Right lobe of liver (tissue), 6 donors: ENCODE measurements at regions not wholly inside any gene's neighbourhood (a gene's known extent, or its start where the extent isn't known, plus 50 kb on each side); places are given as distances from the start of the nearest gene placed in this dataset.

Source experiments
- ATAC-seq, 4 donors: fragments of 200-7000 bp; cut with Tn5 transposase; one replicate each; pipeline ENCODE4 v1.9.1; 2020; ENCODE audit warnings: mild to moderate bottlenecking in 4 of 4, moderate library complexity in 4 of 4
- DNase-seq, 3 donors: peaks; one replicate each; pipeline ENCODE4 v3.0.0-alpha.2; 2020
- H3K27ac ChIP-seq, 3 donors: fragments of 200-600 bp; one replicate each; pipeline ENCODE4 v1.8.0; 2022
- H3K27me3 ChIP-seq, 2 donors: fragments of 200-600 bp; one replicate each; pipeline ENCODE4 v1.8.0; 2022
- H3K36me3 ChIP-seq, 4 donors: fragments of 200-600 bp; sonication (generic) in 1 of 4; one replicate each; pipeline versions ENCODE4 v1.5.1 to v1.8.0; 2017 to 2022; ENCODE audit warnings: control low read depth in 1 of 4
- H3K4me1 ChIP-seq, 4 donors: fragments of 200-600 bp; sonication (generic) in 1 of 4; one replicate each; pipeline versions ENCODE4 v1.5.1 to v1.8.0; 2017 to 2022; ENCODE audit warnings: control low read depth in 1 of 4
- H3K4me3 ChIP-seq, 3 donors: fragments of 200-600 bp; one replicate each; pipeline ENCODE4 v1.8.0; 2022
- H3K9me3 ChIP-seq, 4 donors: fragments of 200-600 bp; sonication (generic) in 1 of 4; one replicate each; pipeline versions ENCODE4 v1.5.1 to v1.8.0; 2017 to 2022; ENCODE audit warnings: control low read depth in 1 of 4
- CTCF ChIP-seq, 4 donors: fragments of 200-600 bp in 3 of 4; fragments of 450-650 bp in 1 of 4; IDR thresholded peaks; one replicate each; pipeline versions ENCODE4 v1.5.1 to v1.8.0; 2016 to 2022; ENCODE audit warnings: antibody characterized with exemption in 4 of 4, mild to moderate bottlenecking in 2 of 4
- POLR2A ChIP-seq: fragments of 450-650 bp; IDR thresholded peaks from one replicate; pipeline ENCODE4 v1.6.1; 2017; ENCODE audit warnings: antibody characterized with exemption, mild to moderate bottlenecking
- WGBS: methylation state at CpG from one replicate; pipeline ENCODE4 v1.1.6; 2018; ENCODE audit warnings: low coverage, low lambda C conversion rate; ENCODE audit not compliant: insufficient coverage; ENCODE audit errors: missing lambda C conversion rate; 5-methylcytosine and 5-hydroxymethylcytosine counted together
- intact Hi-C, 2 donors: fragments of 100-400 bp; cut with DNase I; formaldehyde crosslinking; loops; one replicate each; pipeline versions ENCODE4 v1.11.2 to v1.14.1; 2022
- donor health status: DM: no; HTN: yes; CAD: no.
- donor health status: DM: no; HTN: no; CAD: no.
- donor health status: DM: no; HTN: no; CAD: no.
- donor health status: DM: no; HTN: yes; CAD: no.
- donor health status: DM: no; HTN: yes; CAD: no.

GRCh38 chr2:187168720-187169713 lies 279.0 kb downstream of the CALCRL start:
- DNase-seq, result no peak

DNA sequence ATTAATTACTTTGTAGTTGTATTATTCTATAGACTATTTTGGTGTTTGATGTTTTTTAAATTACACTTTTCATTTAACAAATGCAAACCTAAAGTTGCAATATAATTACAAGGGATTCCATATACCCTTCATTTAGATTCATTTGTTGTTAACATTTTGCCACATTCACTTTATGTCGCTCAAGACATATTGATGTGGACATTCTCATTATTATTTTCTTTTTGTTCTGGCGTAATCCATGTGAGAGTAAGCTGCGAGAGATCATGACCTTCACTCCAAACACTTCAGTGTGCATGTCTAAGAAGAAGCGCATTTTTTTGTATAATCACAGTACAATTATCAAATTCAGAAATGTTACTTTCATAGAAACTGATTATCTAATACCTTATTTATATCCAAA lies 280.6 kb downstream of the CALCRL start:
- Histone ChIP-seq H3K27me3 (no peaks in the 10 kb centered on the region), H3K4me1 (no peaks in the 10 kb centered on the region), H3K36me3 (no peaks in the 10 kb centered on the region), H3K9me3 (no peaks in the 10 kb centered on the region), H3K4me3 (no peak overlapping the region), H3K27ac (no peak overlapping the region)
- DNase-seq (no peak), ATAC-seq (no peak)
- 66% methylated on average over 4 of the region's 4 CpGs for WGBS
- intact Hi-C loops, result no loop called here
- TF ChIP-seq POLR2A (no peak), CTCF (IDR thresholded peaks at IDR 0.05) (no peak)

More at GRCh38 chr2:187168720-187169713, 279.0 kb downstream of the CALCRL start:
- H3K4me1 ChIP-seq, result no peaks in the 10 kb centered on the region
- ATAC-seq, result peak in 3 of 4 donors; percentile 14 to 47 (median 39)
- TF ChIP-seq CTCF (IDR thresholded peaks at IDR 0.05), result no peak
- TF ChIP-seq POLR2A, result no peak
- no peak overlapping the region for H3K27ac ChIP-seq
- H3K36me3 ChIP-seq, result no peaks in the 10 kb centered on the region
- H3K9me3 ChIP-seq, result no peaks in the 10 kb centered on the region
- H3K27me3 ChIP-seq, result no peaks in the 10 kb centered on the region
- intact Hi-C loops, result no loop called here
- 22% methylated on average over 4 of the region's 4 CpGs for WGBS
- H3K4me3 ChIP-seq, result no peak overlapping the region

- Histone ChIP-seq H3K36me3 (no peaks in the 10 kb centered on the region), H3K27me3 (no peaks in the 10 kb centered on the region), H3K4me1 (no peaks in the 10 kb centered on the region), H3K4me3 (no peak overlapping the region), H3K9me3 (no peaks in the 10 kb centered on the region), H3K27ac (no peak overlapping the region)
- no peak for TF ChIP-seq POLR2A
- no peak for TF ChIP-seq CTCF (IDR thresholded peaks at IDR 0.05)
- 25% methylated on average over 1 of the region's 1 CpG for WGBS
- intact Hi-C loops, result no loop called here
- DNase-seq, result no peak
- ATAC-seq, result no peak
These were observed 282.0 kb downstream of the CALCRL start for GRCh38 chr2:187165936-187166610.

DNA sequence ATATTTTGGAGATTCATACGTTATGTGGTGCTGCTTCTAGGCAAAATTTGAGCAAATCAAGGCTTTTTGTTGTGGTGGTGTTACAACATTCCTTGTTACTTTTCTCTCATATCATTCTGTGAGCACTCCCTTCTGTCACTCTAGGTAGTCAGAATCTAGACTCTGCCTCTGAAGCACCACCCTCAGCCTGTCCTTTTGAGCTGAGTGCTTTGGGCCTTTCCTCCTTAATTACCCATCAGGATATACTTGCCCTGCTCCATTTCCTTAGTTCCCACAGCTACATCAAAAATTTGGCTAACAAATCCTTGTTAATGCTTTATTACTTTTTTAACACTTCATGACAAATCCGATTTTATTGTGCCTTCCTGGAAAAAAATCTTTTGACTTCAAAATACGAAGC lies 289.6 kb downstream of the CALCRL start:
- ATAC-seq, result no peak
- no peak for DNase-seq
- Histone ChIP-seq H3K27ac (no peak overlapping the region), H3K36me3 (no peaks in the 10 kb centered on the region), H3K4me1 (no peaks in the 10 kb centered on the region), H3K9me3 (peaks cover 0 to 3% (median under 1%) of the 10 kb centered on the region in 4 donors), H3K27me3 (no peaks in the 10 kb centered on the region), H3K4me3 (no peak overlapping the region)
- 31% methylated on average over 3 of the region's 3 CpGs for WGBS
- TF ChIP-seq POLR2A (no peak), CTCF (IDR thresholded peaks at IDR 0.05) (no peak)
- intact Hi-C loops, result no loop called here
